IMR-90 (cell line): ENCODE measurements at regions not wholly inside any gene's neighbourhood (a gene's known extent, or its start where the extent isn't known, plus 50 kb on each side); places are given as distances from the start of the nearest gene placed in this dataset.

Source experiments
- RCOR1 ChIP-seq: IDR thresholded peaks from 2 replicates; pipeline ENCODE4 v1.6.1; 2012; ENCODE audit warnings: mild to moderate bottlenecking, low read length, improper control_type of control experiment; ENCODE audit not compliant: insufficient replicate concordance
- SMC3 ChIP-seq: fragments of 150-350 bp; IDR thresholded peaks from 2 replicates; pipeline ENCODE4 v1.6.1; 2016; ENCODE audit warnings: low read depth, mild to moderate bottlenecking, antibody characterized with exemption, low read length, moderate library complexity
- TF ChIP-seq, protein P1 (sequence below): conservative IDR thresholded peaks from 2 replicates; pipeline ENCODE4 v1.5.1; 2012; ENCODE audit warnings: mild to moderate bottlenecking, low read depth, low read length, improper control_type of control experiment

DNA sequence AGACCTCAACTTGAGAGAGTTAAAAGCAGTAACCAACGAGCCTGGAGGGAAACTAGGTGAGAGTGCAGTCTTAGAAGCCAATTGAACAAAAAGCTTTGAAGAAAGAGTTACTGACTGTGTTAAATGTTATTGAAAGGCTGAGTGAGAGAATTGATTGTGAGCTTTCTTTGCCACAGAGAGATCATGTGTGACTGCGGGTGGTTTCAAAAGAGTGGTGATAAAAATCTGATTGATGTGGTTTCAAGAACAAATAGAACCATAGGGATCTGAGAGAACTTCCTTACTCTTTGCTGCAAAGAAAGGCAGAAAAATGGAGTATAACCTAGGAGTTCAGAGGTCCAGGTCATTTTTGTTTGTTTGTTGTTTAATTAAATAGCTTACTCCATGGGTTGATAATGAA lies 759.9 kb upstream of the ALCAM start:
- TF ChIP-seq, protein P1, sequence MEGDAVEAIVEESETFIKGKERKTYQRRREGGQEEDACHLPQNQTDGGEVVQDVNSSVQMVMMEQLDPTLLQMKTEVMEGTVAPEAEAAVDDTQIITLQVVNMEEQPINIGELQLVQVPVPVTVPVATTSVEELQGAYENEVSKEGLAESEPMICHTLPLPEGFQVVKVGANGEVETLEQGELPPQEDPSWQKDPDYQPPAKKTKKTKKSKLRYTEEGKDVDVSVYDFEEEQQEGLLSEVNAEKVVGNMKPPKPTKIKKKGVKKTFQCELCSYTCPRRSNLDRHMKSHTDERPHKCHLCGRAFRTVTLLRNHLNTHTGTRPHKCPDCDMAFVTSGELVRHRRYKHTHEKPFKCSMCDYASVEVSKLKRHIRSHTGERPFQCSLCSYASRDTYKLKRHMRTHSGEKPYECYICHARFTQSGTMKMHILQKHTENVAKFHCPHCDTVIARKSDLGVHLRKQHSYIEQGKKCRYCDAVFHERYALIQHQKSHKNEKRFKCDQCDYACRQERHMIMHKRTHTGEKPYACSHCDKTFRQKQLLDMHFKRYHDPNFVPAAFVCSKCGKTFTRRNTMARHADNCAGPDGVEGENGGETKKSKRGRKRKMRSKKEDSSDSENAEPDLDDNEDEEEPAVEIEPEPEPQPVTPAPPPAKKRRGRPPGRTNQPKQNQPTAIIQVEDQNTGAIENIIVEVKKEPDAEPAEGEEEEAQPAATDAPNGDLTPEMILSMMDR: no peak
- no peak for TF ChIP-seq SMC3
- TF ChIP-seq RCOR1: no peak
